IMR-90 (cell line): ENCODE measurements at regions not wholly inside any gene's neighbourhood (a gene's known extent, or its start where the extent isn't known, plus 50 kb on each side); places are given as distances from the start of the nearest gene placed in this dataset.

Source experiments
- ATAC-seq: fragments of 200-7000 bp; cut with Tn5 transposase; 2 replicates; pipeline ENCODE4 v1.9.1; 2020; ENCODE audit warnings: low read depth, mild to moderate bottlenecking, moderate library complexity
- BruUV-seq: library from RNA; stranded (reverse); fragments of 400-500 nt; replicated peaks from 2 replicates; lab custom pipeline; 2021; lab: Mats Ljungman, UMichigan
- CTCF ChIA-PET: fragments of 300-600 bp; formaldehyde crosslinking; extraction: SDS; loops from one replicate; lab custom pipeline; 2021; ENCODE audit warnings: antibody characterized with exemption; lab: Yijun Ruan, JAX
- POLR2A ChIA-PET: fragments of 300-600 bp; sonication (Branson Sonifier 250); formaldehyde crosslinking; loops from one replicate; lab custom pipeline; 2022; ENCODE audit warnings: antibody characterized with exemption; ENCODE audit not compliant: unreplicated experiment; lab: Charles Lee
- DNase-seq: peaks from one replicate; pipeline ENCODE4 v3.0.0; 2013
- H2AFZ ChIP-seq: replicated peaks from 2 replicates; pipeline ENCODE3; 2013; ENCODE audit warnings: low read length, mild to moderate bottlenecking; ENCODE audit not compliant: poor library complexity
- H2AK5ac ChIP-seq: 2 replicates; pipeline ENCODE4 v1.6.1; 2013; ENCODE audit warnings: low read depth, low read length, inconsistent platforms
- H2AK9ac ChIP-seq: replicated peaks from 2 replicates; pipeline ENCODE3; 2013; ENCODE audit warnings: mild to moderate bottlenecking, low read depth, low read length, moderate library complexity; ENCODE audit not compliant: poor library complexity
- H2BK120ac ChIP-seq: 2 replicates; pipeline ENCODE4 v1.6.1; 2013; ENCODE audit warnings: low read depth, low read length, inconsistent platforms
- H2BK15ac ChIP-seq: 3 replicates; pipeline ENCODE4 v1.6.1; 2013; ENCODE audit warnings: low read depth, low read length, inconsistent platforms
- H2BK20ac ChIP-seq: 2 replicates; pipeline ENCODE4 v1.6.1; 2013; ENCODE audit warnings: low read depth, mild to moderate bottlenecking, inconsistent platforms, low read length, moderate library complexity
- H2BK5ac ChIP-seq: 2 replicates; pipeline ENCODE4 v1.6.1; 2013; ENCODE audit warnings: mild to moderate bottlenecking, low read depth, low read length, inconsistent platforms; ENCODE audit not compliant: poor library complexity, severe bottlenecking
- H3K14ac ChIP-seq: replicated peaks from 2 replicates; pipeline ENCODE4 v1.6.1; 2013; ENCODE audit warnings: low read depth, low read length, inconsistent platforms
- H3K18ac ChIP-seq: 2 replicates; pipeline ENCODE4 v1.6.1; 2013; ENCODE audit warnings: low read depth, low read length, control low read depth
- H3K23ac ChIP-seq: 2 replicates; pipeline ENCODE4 v1.6.1; 2013; ENCODE audit warnings: low read depth, low read length, inconsistent platforms
- H3K27ac ChIP-seq: 2 replicates; pipeline ENCODE4 v1.5.1; 2013; ENCODE audit warnings: mild to moderate bottlenecking, control low read depth, low read length; ENCODE audit not compliant: insufficient read depth
- H3K27me3 ChIP-seq: 2 replicates; pipeline ENCODE4 v1.6.1; 2013; ENCODE audit warnings: low read length; ENCODE audit not compliant: control insufficient read depth, insufficient read depth
- H3K36me3 ChIP-seq: 2 replicates; pipeline ENCODE4 v1.6.1; 2013; ENCODE audit warnings: low read length, mixed read lengths; ENCODE audit not compliant: control insufficient read depth, insufficient read depth
- H3K4ac ChIP-seq: 2 replicates; pipeline ENCODE4 v1.6.1; 2013; ENCODE audit warnings: low read depth, low read length, inconsistent platforms
- H3K4me1 ChIP-seq: 2 replicates; pipeline ENCODE4 v1.6.1; 2013; ENCODE audit warnings: low read length, mixed read lengths; ENCODE audit not compliant: control insufficient read depth, insufficient read depth
- H3K4me2 ChIP-seq: 2 replicates; pipeline ENCODE4 v1.6.1; 2013; ENCODE audit warnings: low read depth, mild to moderate bottlenecking, control low read depth, low read length, moderate library complexity
- H3K4me3 ChIP-seq: 2 replicates; pipeline ENCODE4 v1.5.1; 2013; ENCODE audit warnings: low read depth, mild to moderate bottlenecking, control low read depth, low read length, moderate library complexity; ENCODE audit not compliant: insufficient read depth
- H3K56ac ChIP-seq: 2 replicates; pipeline ENCODE4 v1.6.1; 2013; ENCODE audit warnings: low read length, inconsistent platforms; ENCODE audit not compliant: insufficient read depth; ENCODE audit errors: extremely low read depth
- H3K79me1 ChIP-seq, 2 experiments: 2 replicates each; pipeline ENCODE4 v1.6.1; 2013; ENCODE audit warnings: low read length in 2 of 2, inconsistent platforms in 1 of 2, low read depth in 1 of 2
- H3K9ac ChIP-seq: 2 replicates; pipeline ENCODE4 v1.6.1; 2013; ENCODE audit warnings: low read depth, low read length, control low read depth
- H3K9me1 ChIP-seq: 2 replicates; pipeline ENCODE4 v1.6.1; 2013; ENCODE audit warnings: low read length, inconsistent platforms; ENCODE audit not compliant: insufficient read depth
- H3K9me3 ChIP-seq: 2 replicates; pipeline ENCODE4 v1.6.1; 2013; ENCODE audit warnings: low read length; ENCODE audit not compliant: control insufficient read depth, insufficient read depth
- H4K20me1 ChIP-seq: 2 replicates; pipeline ENCODE4 v1.6.1; 2013; ENCODE audit warnings: low read length, inconsistent platforms; ENCODE audit not compliant: insufficient read depth
- H4K5ac ChIP-seq: 2 replicates; pipeline ENCODE4 v1.6.1; 2013; ENCODE audit warnings: mild to moderate bottlenecking, low read depth, low read length, control low read depth
- H4K8ac ChIP-seq, 2 experiments: 2 replicates each; pipeline ENCODE4 v1.6.1; 2013; ENCODE audit warnings: low read depth in 2 of 2, low read length in 2 of 2, control low read depth in 1 of 2, inconsistent platforms in 1 of 2
- H4K91ac ChIP-seq: 2 replicates; pipeline ENCODE4 v1.6.1; 2013; ENCODE audit warnings: low read depth, low read length, inconsistent platforms; ENCODE audit not compliant: insufficient read depth
- CHD1 ChIP-seq: IDR thresholded peaks from 2 replicates; pipeline ENCODE4 v1.6.1; 2012; ENCODE audit warnings: low read depth, low read length, improper control_type of control experiment
- FOS ChIP-seq: fragments of 150-350 bp; IDR thresholded peaks from 2 replicates; pipeline ENCODE4 v1.6.1; 2016; ENCODE audit warnings: low read depth, low read length
- WGBS, 2 experiments: methylation state at CpG; one replicate each; pipeline versions ENCODE4 v1.1.5 to v1.1.7; 2013; ENCODE audit warnings: missing lambda C conversion rate in 2 of 2; ENCODE audit not compliant: insufficient read length in 1 of 2; ENCODE audit errors: extremely low coverage in 2 of 2; 5-methylcytosine and 5-hydroxymethylcytosine counted together
- dilution Hi-C: fragments of 300-500 bp; cut with HindIII; formaldehyde crosslinking; loops from one replicate; pipeline ENCODE4 v1.14.3; 2018; ENCODE audit warnings: low sequenced_read_pairs; ENCODE audit not compliant: unreplicated experiment
- in situ Hi-C: fragments of 300-500 bp; cut with MboI; formaldehyde crosslinking; loops from 3 replicates; pipeline ENCODE4 v1.14.3; 2019; ENCODE audit warnings: low sequenced_read_pairs, inconsistent platforms, mixed read lengths
- intact Hi-C: fragments of 100-400 bp; cut with micrococcal nuclease; formaldehyde crosslinking; loops from 2 replicates; pipeline ENCODE4 v1.10.0; 2022
- TF ChIP-seq, protein P1 (sequence below): fragments of 150-350 bp; IDR thresholded peaks from 2 replicates; pipeline ENCODE4 v1.6.1; 2017; ENCODE audit warnings: mild to moderate bottlenecking, antibody characterized with exemption, low read length, low read depth

DNA sequence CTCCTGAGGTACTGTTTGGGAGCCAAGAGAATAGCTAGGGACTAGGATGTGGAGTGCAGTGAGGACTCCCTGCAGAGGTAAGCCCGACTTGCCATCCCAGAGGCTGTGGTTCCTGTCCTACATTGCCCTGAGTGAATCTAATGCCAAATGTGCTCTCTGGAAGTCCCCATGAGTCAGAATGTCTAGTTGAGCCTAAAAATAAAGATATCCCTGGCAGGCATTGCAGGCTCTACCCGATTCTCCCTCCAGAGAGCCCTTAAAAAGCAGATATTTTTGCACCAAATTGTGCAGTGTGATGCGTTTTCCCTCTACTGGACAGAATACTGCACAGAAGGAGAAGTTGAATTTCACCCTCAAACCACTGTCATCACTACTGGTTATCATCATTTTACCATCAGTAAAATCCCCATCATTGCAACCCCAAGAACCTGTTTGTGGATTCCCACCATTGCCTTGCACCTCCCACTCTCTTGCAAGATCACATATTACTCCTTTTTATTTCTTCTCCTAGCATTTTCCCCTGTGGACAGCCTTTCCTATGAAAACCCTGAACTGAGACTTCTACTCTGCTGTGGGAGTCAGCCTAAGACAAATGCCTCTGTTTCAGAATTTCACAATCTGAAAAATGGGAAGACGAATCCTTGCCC, 98.0 kb downstream of the MARCHF4 start:
- Histone ChIP-seq H2BK5ac (no peak overlapping the region), H2AK9ac (no peak overlapping the region), H3K79me1 (no peaks in the 10 kb centered on the region), H3K27ac (no peak overlapping the region), H3K14ac (no peak overlapping the region), H2BK15ac (no peak overlapping the region), H4K5ac (no peak overlapping the region), H2AK5ac (no peak overlapping the region), H3K4ac (no peak overlapping the region), H3K4me1 (no peaks in the 10 kb centered on the region; the same call in 1 of the 2 replicates), H3K9me3 (no peaks in the 10 kb centered on the region), H4K91ac (no peak overlapping the region), H3K9ac (no peak overlapping the region), H3K23ac (no peak overlapping the region), H2BK120ac (no peak overlapping the region), H2BK20ac (0 out of 2 replicates have a peak overlapping the region, but pooled peaks have one; percentile 25), H3K18ac (no peak overlapping the region), H3K36me3 (peaks cover 4% of the 10 kb centered on the region; the same call in 1 of the 2 replicates), H3K4me2 (no peak overlapping the region), H4K8ac (no peak overlapping the region), H4K20me1 (no peaks in the 10 kb centered on the region), H3K9me1 (peaks cover 7% of the 10 kb centered on the region; the same call in 1 of the 2 replicates), H3K4me3 (no peak overlapping the region), H3K27me3 (no peaks in the 10 kb centered on the region), H2AFZ (no peak overlapping the region), H3K56ac (no peak overlapping the region)
- TF ChIP-seq CHD1: no peak
- TF ChIP-seq, protein P1, sequence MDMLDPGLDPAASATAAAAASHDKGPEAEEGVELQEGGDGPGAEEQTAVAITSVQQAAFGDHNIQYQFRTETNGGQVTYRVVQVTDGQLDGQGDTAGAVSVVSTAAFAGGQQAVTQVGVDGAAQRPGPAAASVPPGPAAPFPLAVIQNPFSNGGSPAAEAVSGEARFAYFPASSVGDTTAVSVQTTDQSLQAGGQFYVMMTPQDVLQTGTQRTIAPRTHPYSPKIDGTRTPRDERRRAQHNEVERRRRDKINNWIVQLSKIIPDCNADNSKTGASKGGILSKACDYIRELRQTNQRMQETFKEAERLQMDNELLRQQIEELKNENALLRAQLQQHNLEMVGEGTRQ: no peak
- no peak for TF ChIP-seq FOS
- intact Hi-C loops: no loop called here
- dilution Hi-C loops: no loop called here
- in situ Hi-C loops: no loop called here
- ChIA-PET POLR2A (no interaction called here), CTCF (interaction anchor here (1.0 kb wide), 1 partner anchor 9 kb away, joined by 3 read pairs; no protein-coding TSS in a partner anchor)
- ATAC-seq (no peak), DNase-seq (peak; percentile 63)
- 83% methylated on average over 2 of the region's 4 CpGs; no CpG with 5 or more reads in 1 of the 2 experiments for WGBS, 2 experiments
- no TSS peak for BruUV-seq
